HG03039 (cell line): ENCODE measurements at regions not wholly inside any gene's neighbourhood (a gene's known extent, or its start where the extent isn't known, plus 50 kb on each side); places are given as distances from the start of the nearest gene placed in this dataset.

Source experiments
- ATAC-seq: cut with Tn5 transposase; IDR thresholded peaks from one replicate; pipeline ENCODE4 v1.9.1; 2021; ENCODE audit warnings: mild to moderate bottlenecking, moderate library complexity; ENCODE audit not compliant: unreplicated experiment

GRCh38 chr4:151824656-151825055 lies 63.8 kb upstream of the GATB start:
- no peak for ATAC-seq

GRCh38 chr4:151822331-151822730 lies 61.5 kb upstream of the GATB start:
- no peak for ATAC-seq

GRCh38 chr4:151820004-151820403 lies 59.2 kb upstream of the GATB start:
- ATAC-seq = no peak

GRCh38 chr4:151811403-151811802 lies 50.6 kb upstream of the GATB start:
- ATAC-seq = no peak
